Progenitor cell of endocrine pancreas (in vitro differentiated cells): ENCODE measurements at regions not wholly inside any gene's neighbourhood (a gene's known extent, or its start where the extent isn't known, plus 50 kb on each side); places are given as distances from the start of the nearest gene placed in this dataset.

Source experiments
- DNase-seq: peaks from one replicate; pipeline ENCODE4 v3.0.0; 2021; ENCODE audit warnings: low spot score; ENCODE audit not compliant: unreplicated experiment
- H3K27ac Mint-ChIP-seq: 2 replicates; pipeline ENCODE4 v1.8.0; 2021; ENCODE audit warnings: mild to moderate bottlenecking, moderate library complexity, mixed read lengths
- H3K27me3 Mint-ChIP-seq: 2 replicates; pipeline ENCODE4 v1.8.0; 2021; ENCODE audit warnings: mixed read lengths
- H3K36me3 Mint-ChIP-seq: 2 replicates; pipeline ENCODE4 v1.8.0; 2022; ENCODE audit warnings: mixed read lengths; ENCODE audit not compliant: insufficient read depth
- H3K4me1 Mint-ChIP-seq: 2 replicates; pipeline ENCODE4 v1.8.0; 2021; ENCODE audit warnings: low read depth, mixed read lengths
- H3K4me3 Mint-ChIP-seq: 2 replicates; pipeline ENCODE4 v1.8.0; 2021; ENCODE audit warnings: low read depth, mild to moderate bottlenecking, moderate library complexity, mixed read lengths
- H3K9me3 Mint-ChIP-seq: 2 replicates; pipeline ENCODE4 v1.8.0; 2021; ENCODE audit warnings: low read depth, mixed read lengths
- CTCF ChIP-seq: fragments of 200-600 bp; sonication (generic); IDR thresholded peaks from one replicate; pipeline ENCODE4 v1.5.0; 2021; ENCODE audit warnings: antibody characterized with exemption, mild to moderate bottlenecking; ENCODE audit not compliant: unreplicated experiment

DNA sequence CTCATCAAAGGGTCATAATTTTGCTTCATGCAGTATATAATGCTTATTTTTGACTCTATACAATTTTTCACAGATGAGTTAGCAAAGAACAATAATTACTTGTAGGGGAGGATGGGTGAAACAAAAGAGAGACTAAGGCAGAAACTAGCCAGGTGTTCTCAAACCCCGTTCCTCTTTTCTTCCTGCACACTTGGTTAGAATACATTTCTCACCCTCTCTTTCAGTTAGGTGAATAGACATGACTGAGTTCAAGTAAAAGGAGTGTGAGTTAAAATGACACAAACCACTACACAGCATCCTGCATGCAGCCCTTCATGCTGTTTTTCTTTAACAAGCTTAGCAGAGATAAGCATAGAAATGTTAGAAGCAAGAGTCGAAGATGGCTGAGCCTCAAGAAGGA lies 922.2 kb downstream of the TBL1XR1 start:
- Mint-ChIP-seq H3K4me3 (no peak overlapping the region), H3K27ac (no peak overlapping the region), H3K4me1 (peaks cover 8% of the 10 kb centered on the region), H3K27me3 (peaks cover 11% of the 10 kb centered on the region), H3K36me3 (no peaks in the 10 kb centered on the region), H3K9me3 (no peaks in the 10 kb centered on the region)
- no peak for DNase-seq
- no peak for TF ChIP-seq CTCF

GRCh38 chr3:176274161-176274560 lies 923.1 kb downstream of the TBL1XR1 start:
- no peak for DNase-seq
- Mint-ChIP-seq H3K4me3 (no peak overlapping the region), H3K4me1 (peaks cover 8% of the 10 kb centered on the region), H3K36me3 (no peaks in the 10 kb centered on the region), H3K27ac (no peak overlapping the region), H3K9me3 (no peaks in the 10 kb centered on the region), H3K27me3 (peaks cover 11% of the 10 kb centered on the region)
- TF ChIP-seq CTCF, result no peak

DNA sequence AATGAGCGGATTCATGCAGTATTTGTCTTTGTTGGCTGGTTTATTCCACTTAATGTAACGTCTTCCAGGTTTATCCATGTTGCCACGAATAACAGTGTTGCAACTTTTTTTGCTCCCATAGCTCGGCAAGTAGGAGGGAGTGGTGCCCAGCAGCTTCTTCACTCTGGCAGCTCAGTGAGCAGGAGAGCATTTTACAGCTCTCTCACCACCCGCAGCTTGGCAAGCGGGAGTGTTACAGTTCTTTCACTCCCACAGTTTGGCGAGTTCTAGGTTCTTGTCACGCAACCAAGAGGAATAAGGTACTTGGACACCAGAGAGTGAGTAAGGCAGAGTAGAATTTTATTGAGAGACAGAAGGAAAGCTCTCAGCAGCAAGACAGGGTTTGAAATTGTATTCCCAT lies 935.2 kb downstream of the TBL1XR1 start:
- Mint-ChIP-seq H3K4me3 (no peak overlapping the region), H3K4me1 (peaks cover 3% of the 10 kb centered on the region), H3K27me3 (no peaks in the 10 kb centered on the region), H3K36me3 (no peaks in the 10 kb centered on the region), H3K9me3 (peaks cover 43% of the 10 kb centered on the region), H3K27ac (no peak overlapping the region)
- no peak for TF ChIP-seq CTCF
- DNase-seq, result no peak

DNA sequence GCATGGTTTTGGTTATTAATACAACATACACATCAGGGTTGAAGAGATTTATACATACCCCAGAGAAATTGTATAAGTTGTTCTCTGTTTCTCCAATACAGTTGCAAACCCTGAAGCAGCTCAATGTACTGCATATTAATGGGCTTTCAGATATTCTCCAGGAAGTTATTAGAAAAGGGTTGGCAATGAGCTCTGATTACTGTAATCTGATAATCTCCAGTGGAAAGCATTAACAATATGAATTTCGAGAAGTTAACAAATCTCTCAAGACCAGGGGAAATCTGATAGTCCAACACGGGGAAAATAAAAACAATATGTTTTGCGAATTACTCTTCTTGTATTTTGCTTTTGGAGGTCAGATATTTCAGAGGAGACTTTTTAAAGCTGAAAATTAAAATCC lies 950.1 kb downstream of the TBL1XR1 start:
- Mint-ChIP-seq H3K4me3 (no peak overlapping the region), H3K36me3 (peaks cover 2% of the 10 kb centered on the region), H3K9me3 (peaks cover 4% of the 10 kb centered on the region), H3K27ac (no peak overlapping the region), H3K27me3 (peaks cover 7% of the 10 kb centered on the region), H3K4me1 (peaks cover 17% of the 10 kb centered on the region)
- DNase-seq, result no peak
- TF ChIP-seq CTCF, result no peak

DNA sequence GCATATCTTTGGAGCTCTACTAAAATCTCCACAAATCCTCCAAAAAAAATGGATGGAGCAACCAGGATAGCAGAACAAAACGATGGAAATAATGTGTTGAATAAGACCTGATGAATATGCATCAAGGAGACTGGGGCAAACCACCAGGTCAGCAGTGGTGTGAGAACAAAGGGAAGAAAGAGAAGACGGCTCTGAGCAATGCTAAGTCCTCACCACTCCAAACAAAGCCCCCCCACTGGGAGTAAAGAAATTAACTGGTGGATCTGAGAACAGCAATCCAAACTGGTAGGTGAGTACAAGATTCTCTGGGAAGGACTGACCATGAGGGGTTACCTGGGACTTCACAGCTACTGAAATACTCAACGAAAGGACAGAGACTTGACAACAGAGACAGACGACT lies 977.3 kb downstream of the TBL1XR1 start:
- no peaks in the 10 kb centered on the region for H3K36me3 Mint-ChIP-seq
- DNase-seq, result no peak
- no peaks in the 10 kb centered on the region for H3K4me1 Mint-ChIP-seq
- no peak overlapping the region for H3K4me3 Mint-ChIP-seq
- no peak for TF ChIP-seq CTCF
- no peaks in the 10 kb centered on the region for H3K27me3 Mint-ChIP-seq
- H3K27ac Mint-ChIP-seq, result no peak overlapping the region
- H3K9me3 Mint-ChIP-seq, result peaks cover 15% of the 10 kb centered on the region
